KMS-11 (cell line): ENCODE measurements at regions not wholly inside any gene's neighbourhood (a gene's known extent, or its start where the extent isn't known, plus 50 kb on each side); places are given as distances from the start of the nearest gene placed in this dataset.

ENCODE experiments used
- H2AFZ ChIP-seq: fragments of 200-600 bp; sonication (generic); 2 replicates; pipeline ENCODE4 v1.6.1; 2016; ENCODE audit warnings: antibody characterized with exemption, mixed run types, low read depth
- H3K27ac ChIP-seq: fragments of 200-600 bp; sonication (generic); 2 replicates; pipeline ENCODE4 v1.6.1; 2016; ENCODE audit warnings: mild to moderate bottlenecking, mixed run types
- H3K27me3 ChIP-seq: fragments of 200-600 bp; sonication (generic); 2 replicates; pipeline ENCODE4 v1.6.1; 2017; ENCODE audit warnings: mild to moderate bottlenecking, low read depth, mixed run types, moderate library complexity; ENCODE audit not compliant: insufficient read depth
- H3K36me3 ChIP-seq: fragments of 200-600 bp; sonication (generic); 2 replicates; pipeline ENCODE4 v1.6.1; 2017; ENCODE audit warnings: mild to moderate bottlenecking, mixed run types; ENCODE audit not compliant: insufficient read depth
- H3K4me1 ChIP-seq: fragments of 200-600 bp; sonication (generic); 2 replicates; pipeline ENCODE4 v1.6.1; 2016; ENCODE audit warnings: mild to moderate bottlenecking, low read depth, mixed run types; ENCODE audit not compliant: poor library complexity, severe bottlenecking
- H3K4me2 ChIP-seq: fragments of 200-600 bp; sonication (generic); 2 replicates; pipeline ENCODE4 v1.7.0; 2016; ENCODE audit warnings: mild to moderate bottlenecking, mixed run types
- H3K4me3 ChIP-seq: fragments of 200-600 bp; sonication (generic); IDR thresholded peaks from 2 replicates; pipeline ENCODE4 v1.6.1; 2017; ENCODE audit warnings: low read depth, low read length, mixed read lengths; ENCODE audit not compliant: insufficient read depth
- H3K79me2 ChIP-seq: fragments of 200-600 bp; sonication (generic); 2 replicates; pipeline ENCODE4 v1.6.1; 2016; ENCODE audit warnings: low read depth, mixed run types; ENCODE audit not compliant: insufficient read depth
- H3K9ac ChIP-seq: fragments of 200-600 bp; sonication (generic); 2 replicates; pipeline ENCODE4 v1.6.1; 2016; ENCODE audit warnings: mild to moderate bottlenecking, mixed run types
- H4K20me1 ChIP-seq: fragments of 200-600 bp; sonication (generic); 2 replicates; pipeline ENCODE4 v1.6.1; 2016; ENCODE audit warnings: mild to moderate bottlenecking, mixed run types; ENCODE audit not compliant: insufficient read depth
- CTCF ChIP-seq: fragments of 200-600 bp; sonication (generic); conservative IDR thresholded peaks from 2 replicates; pipeline ENCODE4 v1.6.1; 2017; ENCODE audit warnings: low read depth, mild to moderate bottlenecking, antibody characterized with exemption, low read length, moderate library complexity, mixed read lengths

GRCh38 chr5:82821846-82822633 is 255.2 kb downstream of the TMEM167A start:
- Histone ChIP-seq H3K4me3 (no peak overlapping the region), H3K4me1 (peaks cover 2% of the 10 kb centered on the region), H3K27ac (no peak overlapping the region), H3K4me2 (no peak overlapping the region), H3K27me3 (no peaks in the 10 kb centered on the region), H3K9ac (no peak overlapping the region), H3K79me2 (no peaks in the 10 kb centered on the region), H2AFZ (no peak overlapping the region), H3K36me3 (no peaks in the 10 kb centered on the region), H4K20me1 (no peaks in the 10 kb centered on the region)
- TF ChIP-seq CTCF = no peak

DNA sequence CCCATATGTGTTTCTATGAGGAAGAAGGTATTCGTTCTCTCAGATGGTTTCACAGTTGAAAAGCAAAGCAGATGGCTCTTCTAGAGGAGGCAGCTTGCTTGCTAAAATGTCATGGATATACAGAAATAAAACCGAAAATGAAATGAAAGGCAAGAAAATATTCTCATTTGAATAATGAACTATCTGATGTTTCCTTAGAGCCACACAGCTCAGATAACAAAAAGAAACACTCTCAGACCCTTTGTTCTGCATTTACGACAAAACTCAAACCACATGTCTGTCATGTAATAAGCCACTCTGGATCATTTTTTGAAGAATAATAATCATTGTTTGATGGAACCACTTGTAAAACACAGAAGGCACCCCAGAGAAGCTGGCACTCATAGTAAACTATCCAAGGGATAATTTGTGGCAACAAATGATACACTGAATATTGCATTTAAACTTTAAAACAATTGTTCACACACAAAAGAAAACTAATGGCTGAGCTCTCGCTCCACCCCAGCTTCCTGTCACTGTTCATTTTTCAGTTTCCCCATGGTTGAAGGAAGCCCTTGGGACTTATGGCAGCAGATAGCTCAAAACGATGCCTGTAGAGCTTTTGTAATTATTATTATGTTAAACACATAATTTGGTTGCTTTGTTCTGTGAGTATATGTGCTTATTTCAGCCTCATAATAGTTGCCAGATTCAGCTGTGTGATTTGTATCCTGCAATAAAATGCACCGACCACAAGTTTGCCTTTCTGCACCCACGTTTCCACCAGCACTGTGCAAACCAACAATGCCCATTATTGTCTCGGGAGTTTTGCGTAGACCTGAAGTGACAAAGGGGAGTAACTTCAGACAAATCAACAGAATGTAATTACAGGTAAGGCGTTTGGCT is 256.0 kb downstream of the TMEM167A start:
- Histone ChIP-seq H3K27me3 (no peaks in the 10 kb centered on the region), H3K4me2 (peak overlapping the region; percentile 22), H2AFZ (peak overlapping the region; percentile 34; the same call in 1 of the 2 replicates), H3K27ac (peak overlapping the region; percentile 23; the same call in 1 of the 2 replicates), H3K9ac (no peak overlapping the region), H3K79me2 (no peaks in the 10 kb centered on the region), H3K4me3 (no peak overlapping the region), H3K4me1 (peaks cover 11% of the 10 kb centered on the region), H4K20me1 (no peaks in the 10 kb centered on the region), H3K36me3 (no peaks in the 10 kb centered on the region)
- no peak for TF ChIP-seq CTCF

- no peak overlapping the region for H3K9ac ChIP-seq
- H3K4me2 ChIP-seq = no peak overlapping the region
- no peak for TF ChIP-seq CTCF
- H3K36me3 ChIP-seq = no peaks in the 10 kb centered on the region
- no peak overlapping the region for H2AFZ ChIP-seq
- H3K79me2 ChIP-seq = no peaks in the 10 kb centered on the region
- no peaks in the 10 kb centered on the region for H3K27me3 ChIP-seq
- H3K27ac ChIP-seq = no peak overlapping the region
- no peaks in the 10 kb centered on the region for H4K20me1 ChIP-seq
- no peak overlapping the region for H3K4me3 ChIP-seq
- H3K4me1 ChIP-seq = peaks cover 16% of the 10 kb centered on the region
These were observed 257.0 kb downstream of the TMEM167A start for GRCh38 chr5:82820188-82820587.

DNA sequence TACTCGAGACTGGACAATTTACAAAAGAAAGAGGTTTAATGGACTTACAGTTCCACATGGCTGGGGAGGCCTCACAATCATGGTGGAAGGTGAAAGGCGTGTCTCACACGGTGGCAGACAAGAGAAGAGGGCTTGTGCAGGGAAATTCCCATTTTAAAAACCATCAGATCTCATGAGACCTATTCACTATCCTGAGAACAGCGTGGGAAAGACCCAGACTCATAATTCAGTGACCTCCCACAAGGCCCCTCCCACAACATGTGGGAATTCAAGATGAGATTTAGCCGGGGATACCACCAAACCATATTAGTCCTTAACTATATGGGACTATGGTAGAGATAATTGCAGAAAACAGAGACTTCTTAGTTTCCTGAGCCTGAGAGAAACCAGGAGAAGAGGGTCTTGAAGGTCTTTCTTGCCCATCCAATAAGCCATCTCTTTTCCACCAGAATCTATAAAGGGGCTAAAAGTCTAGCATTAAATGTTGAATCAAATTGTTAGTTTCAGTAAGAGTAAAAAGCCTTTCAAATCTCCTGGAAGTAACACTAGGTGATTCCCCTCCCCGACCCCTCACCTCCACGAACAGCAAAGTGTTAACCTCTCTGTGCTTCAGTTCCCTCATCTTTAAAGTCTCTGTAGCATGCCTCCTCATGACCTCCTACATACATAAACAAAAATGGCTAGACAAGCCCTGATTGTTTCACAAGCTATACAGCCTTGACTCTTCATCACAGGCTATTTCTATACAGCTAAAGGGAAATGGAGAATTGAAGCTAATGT is 259.1 kb downstream of the TMEM167A start:
- Histone ChIP-seq H3K27me3 (no peaks in the 10 kb centered on the region), H3K36me3 (no peaks in the 10 kb centered on the region), H3K4me1 (peaks cover 16% of the 10 kb centered on the region), H3K79me2 (no peaks in the 10 kb centered on the region), H3K9ac (no peak overlapping the region), H2AFZ (no peak overlapping the region), H3K4me2 (no peak overlapping the region), H4K20me1 (no peaks in the 10 kb centered on the region), H3K27ac (no peak overlapping the region), H3K4me3 (no peak overlapping the region)
- TF ChIP-seq CTCF = no peak
